HG03439 (cell line): ENCODE measurements at regions not wholly inside any gene's neighbourhood (a gene's known extent, or its start where the extent isn't known, plus 50 kb on each side); places are given as distances from the start of the nearest gene placed in this dataset.
"Not testable (repeated sequence)": the region's sequence is repeated elsewhere in the genome, so short reads cannot be mapped to it uniquely, and the experiment has no call there.

Experiments used
- ATAC-seq: cut with Tn5 transposase; IDR thresholded peaks from one replicate; pipeline ENCODE4 v1.9.1; 2021; ENCODE audit warnings: mild to moderate bottlenecking, moderate library complexity; ENCODE audit not compliant: unreplicated experiment

DNA sequence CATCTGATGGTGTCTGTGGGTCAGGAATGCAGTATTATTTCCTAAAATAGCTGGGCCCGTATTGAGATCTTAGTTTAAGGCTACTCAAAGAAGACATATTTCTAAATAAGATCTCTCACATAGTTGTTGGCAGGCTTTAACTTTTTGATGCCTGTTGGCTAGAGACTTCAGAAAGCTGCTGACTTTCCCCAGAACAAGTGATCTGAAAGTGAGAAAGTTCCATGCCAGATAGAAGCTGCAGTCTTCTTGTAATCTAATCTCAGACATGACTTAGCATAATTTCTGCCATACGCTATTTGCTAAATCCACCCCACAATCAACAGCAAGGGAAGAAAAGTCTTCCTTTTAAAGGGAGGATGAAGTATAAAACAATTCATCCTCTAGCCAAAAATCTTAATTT lies 867.1 kb downstream of the IGSF11 start:
- ATAC-seq: no peak

DNA sequence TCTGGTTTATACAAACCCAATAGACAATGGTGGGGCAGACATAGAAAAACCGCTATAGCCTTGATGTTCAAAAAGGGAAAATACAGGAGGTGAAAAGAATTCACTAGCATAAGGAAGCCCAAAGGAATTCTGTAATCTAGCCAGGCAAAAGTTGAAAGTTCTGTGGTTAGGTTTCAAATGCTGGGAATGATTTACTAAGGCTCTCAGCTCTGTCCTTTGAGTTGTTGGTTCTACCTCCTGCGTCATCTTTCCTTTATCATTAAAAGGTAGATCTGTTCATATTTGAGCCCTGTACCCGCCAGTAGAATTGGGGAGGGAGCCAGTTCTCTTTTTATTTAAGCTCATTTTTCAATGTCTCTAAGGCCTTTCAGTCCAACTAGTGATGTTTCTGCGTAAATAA lies 866.5 kb downstream of the IGSF11 start:
- ATAC-seq: no peak

DNA sequence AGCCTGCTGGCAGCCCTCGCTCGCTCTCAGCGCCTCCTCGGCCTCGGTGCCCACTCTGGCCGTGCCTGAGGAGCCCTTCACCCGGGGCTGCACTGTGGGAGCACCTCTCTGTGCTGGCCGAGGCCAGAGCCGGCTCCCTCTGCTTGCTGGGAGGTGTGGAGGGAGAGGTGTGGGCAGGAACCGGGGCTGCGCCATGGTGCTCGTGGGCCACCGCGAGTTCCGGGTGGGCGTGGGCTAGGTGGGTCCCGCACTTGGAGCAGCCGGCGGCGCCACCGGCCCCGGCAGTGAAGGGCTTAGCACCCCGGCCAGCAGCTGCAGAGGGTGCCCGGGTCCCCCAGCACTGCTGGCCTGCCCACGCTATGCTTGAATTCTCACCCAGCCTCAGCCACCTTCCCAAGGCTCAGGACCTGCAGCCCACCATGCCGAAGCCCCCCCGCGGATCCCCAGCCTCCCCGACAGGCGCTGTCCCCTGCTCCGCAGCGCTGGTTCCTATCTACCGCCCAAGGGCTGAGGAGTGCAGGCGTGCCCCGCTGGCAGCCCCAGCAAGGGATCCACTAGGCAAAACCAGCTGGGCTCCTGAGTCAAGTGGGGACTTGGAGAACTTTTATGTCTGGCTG lies 863.3 kb downstream of the IGSF11 start:
- ATAC-seq: no peak

- ATAC-seq: no peak
Measured at GRCh38 chr3:118180853-118181252, 853.8 kb downstream of the IGSF11 start.

DNA sequence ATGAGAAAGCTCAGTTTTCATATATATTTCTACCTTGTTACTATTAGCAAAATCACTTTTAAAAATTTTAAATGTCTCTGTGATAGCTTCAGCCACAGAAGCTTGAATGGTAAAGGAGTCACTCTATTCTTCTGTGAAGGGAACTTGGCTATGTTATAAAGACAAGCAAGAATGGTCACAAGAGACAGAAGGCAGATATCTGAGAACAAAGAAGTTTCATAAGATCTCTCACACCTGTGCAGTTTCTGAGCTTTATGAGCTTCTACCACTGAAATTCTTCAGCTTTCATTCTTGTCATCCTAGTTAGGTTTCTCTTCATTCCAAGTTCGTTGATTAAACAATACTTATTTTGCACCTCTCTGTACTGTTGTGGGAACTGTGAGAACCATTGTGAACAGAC lies 853.4 kb downstream of the IGSF11 start:
- no peak for ATAC-seq

DNA sequence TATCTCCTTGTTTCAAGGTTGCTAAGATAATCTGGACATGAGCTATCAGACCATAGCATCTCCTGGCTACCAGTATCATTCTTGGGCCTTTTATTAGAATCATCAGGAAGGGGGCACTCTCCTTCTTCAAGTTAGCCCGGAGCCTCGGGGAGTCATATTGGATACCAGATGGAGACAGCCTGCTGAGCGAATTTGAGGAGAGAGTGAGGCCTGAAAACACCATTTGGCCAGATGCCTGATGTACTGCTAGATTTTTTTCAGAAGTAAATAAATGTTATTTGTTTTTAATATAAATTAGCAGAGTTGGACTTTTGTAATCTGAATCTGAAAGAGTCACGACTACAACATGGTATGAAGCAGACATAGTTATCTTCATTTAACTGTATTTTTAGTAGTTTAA lies 848.6 kb downstream of the IGSF11 start:
- ATAC-seq: no peak

DNA sequence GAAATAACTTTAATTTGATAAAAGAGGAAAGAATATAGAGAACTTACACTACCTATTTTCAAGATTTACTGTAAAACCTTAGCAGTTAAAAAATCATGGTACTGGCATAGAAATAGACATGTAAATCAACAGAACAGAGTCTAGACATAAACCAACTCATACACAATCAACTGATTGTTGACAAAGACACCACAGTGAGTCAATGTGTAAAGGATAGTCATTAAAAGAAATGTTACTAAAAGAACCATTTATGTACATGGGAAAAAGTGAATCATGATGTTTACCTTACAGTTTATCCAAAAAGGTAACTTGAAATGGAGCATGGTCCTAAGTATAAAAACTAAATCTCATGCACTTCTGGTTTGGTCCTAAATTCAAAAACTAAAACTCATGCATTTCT lies 847.4 kb downstream of the IGSF11 start:
- no peak for ATAC-seq

DNA sequence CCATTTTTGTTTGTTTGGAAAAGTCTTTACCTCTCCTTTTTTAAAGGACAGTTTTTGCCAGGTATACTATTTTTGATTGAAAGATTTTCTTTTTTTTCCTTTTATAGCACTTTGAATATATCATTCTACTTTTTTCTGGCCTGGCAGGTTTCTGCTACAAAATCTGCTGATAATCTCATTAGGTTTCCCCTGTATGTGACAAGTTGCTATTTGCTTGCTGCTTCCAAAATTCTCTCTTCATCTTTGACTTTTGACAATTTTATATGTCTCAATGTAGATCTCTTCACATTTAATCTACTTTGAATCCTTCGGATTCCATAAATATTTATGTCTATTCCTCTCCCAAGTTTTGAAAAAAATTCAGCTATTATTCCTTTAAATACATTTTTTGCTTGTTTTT lies 838.5 kb downstream of the IGSF11 start:
- ATAC-seq: no peak

GRCh38 chr3:118199044-118199443 lies 835.6 kb downstream of the IGSF11 start:
- ATAC-seq: no peak

GRCh38 chr3:118204052-118204656 lies 830.5 kb downstream of the IGSF11 start:
- no peak for ATAC-seq

GRCh38 chr3:118207271-118207670 lies 827.4 kb downstream of the IGSF11 start:
- no peak for ATAC-seq

- no peak for ATAC-seq
Measured at GRCh38 chr3:118208642-118209041, 826.0 kb downstream of the IGSF11 start.

DNA sequence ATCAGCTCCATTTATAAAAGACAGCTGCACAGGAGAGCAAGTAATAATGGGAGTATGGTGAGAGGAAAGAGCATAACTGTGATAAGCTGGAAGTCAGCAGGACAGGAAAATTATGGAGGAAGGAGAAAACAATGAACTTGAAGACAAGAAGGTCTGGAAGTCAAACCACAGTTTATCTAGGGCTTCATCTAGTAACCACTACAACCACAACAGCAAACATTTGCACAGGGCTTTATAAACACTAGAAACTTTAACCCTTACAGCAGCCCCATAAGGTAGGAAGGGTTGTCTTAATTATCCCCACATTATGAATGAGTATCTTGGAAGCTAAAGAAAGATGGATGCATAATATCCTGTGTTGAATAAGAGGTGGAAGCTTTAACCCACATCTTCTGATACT lies 820.8 kb downstream of the IGSF11 start:
- ATAC-seq: no peak

GRCh38 chr3:118226206-118226605 lies 808.4 kb downstream of the IGSF11 start:
- ATAC-seq: no peak

- no peak for ATAC-seq
Measured at GRCh38 chr3:118227191-118227590, 807.5 kb downstream of the IGSF11 start.

DNA sequence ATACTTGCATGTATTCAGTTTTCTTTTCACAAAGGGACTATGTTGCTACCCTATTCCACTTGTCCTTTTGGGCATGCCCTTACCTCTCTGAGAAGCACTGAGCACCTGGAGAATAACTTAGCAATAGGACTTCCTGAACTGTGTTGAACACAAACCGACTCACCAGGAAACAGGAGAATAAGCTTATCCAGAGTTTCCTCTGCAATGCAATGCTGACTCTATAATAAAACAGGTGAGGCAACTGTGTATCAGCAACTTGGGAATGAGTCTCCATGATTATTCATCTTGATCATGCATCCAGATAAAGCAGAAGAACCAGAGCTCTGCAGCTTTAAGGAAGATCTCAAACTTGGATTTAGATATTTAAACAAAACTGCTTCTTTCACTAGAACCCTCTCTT lies 806.5 kb downstream of the IGSF11 start:
- no peak for ATAC-seq

- no peak for ATAC-seq
Measured at GRCh38 chr3:118229196-118229595, 805.5 kb downstream of the IGSF11 start.

DNA sequence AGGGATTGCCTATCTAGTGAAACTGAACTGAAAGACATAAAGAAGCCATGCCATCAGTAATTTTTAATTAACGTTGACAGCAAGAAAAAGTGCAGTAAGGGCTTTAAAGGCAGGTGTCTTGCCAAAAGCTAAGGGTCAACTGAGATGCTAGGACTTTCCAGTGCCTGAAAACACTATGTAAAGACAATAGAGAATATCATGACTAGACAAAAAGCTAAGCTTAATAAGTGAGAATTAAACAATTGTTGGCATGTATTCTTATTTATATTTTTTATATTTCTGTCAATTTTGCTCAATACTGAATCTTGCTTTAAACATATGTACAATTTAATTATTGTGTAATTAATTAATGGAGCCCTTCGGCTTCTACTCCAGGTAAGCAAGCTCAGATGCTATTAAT lies 803.1 kb downstream of the IGSF11 start:
- no peak for ATAC-seq

- ATAC-seq: no peak
Measured at GRCh38 chr3:118239253-118239652, 795.4 kb downstream of the IGSF11 start.

DNA sequence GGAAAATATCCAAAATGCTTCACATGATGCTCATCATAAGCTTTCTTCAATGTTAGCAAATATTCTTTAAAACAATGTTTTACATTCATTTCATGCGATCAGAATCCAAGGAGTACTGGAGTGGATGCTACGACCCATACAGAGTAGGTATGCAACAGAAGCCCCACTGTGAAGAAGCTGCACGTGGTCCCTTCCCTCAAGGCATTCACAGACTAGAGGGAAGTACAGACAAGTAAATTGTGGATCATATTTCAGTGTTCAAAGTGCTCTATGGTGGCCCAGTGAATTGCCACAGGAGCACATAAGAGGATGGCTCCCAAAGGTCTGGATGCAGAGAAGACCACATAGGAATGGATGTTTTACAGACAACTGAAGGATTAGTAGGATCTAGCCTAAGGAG lies 789.9 kb downstream of the IGSF11 start:
- no peak for ATAC-seq

DNA sequence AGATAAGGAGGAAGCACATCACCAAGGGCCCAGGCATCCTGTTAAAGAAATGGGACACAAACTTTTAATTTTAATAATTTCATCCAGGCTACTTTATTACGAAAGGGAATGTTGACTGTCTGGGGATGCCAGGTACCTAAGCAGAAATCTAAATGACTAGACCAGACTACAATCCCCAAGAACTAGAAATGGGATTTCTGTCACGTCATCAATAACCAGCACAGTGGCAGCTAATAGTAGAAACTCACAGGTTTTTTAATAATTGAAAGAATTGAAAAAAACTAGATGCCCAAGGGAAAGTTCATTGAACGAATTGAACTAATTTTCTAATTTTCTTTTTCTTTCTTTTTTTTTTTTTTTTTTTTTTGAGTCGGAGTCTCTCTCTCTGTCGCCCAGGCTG lies 789.3 kb downstream of the IGSF11 start:
- no peak for ATAC-seq

GRCh38 chr3:118258850-118259249 lies 775.8 kb downstream of the IGSF11 start:
- not testable (repeated sequence) for ATAC-seq

GRCh38 chr3:118262800-118263402 lies 771.7 kb downstream of the IGSF11 start:
- ATAC-seq: no peak
